GM21367 (cell line): ENCODE measurements at regions not wholly inside any gene's neighbourhood (a gene's known extent, or its start where the extent isn't known, plus 50 kb on each side); places are given as distances from the start of the nearest gene placed in this dataset.
"Not testable (repeated sequence)": the region's sequence is repeated elsewhere in the genome, so short reads cannot be mapped to it uniquely, and the experiment has no call there.

Source experiments
- ATAC-seq: cut with Tn5 transposase; IDR thresholded peaks from one replicate; pipeline ENCODE4 v1.9.1; 2021; ENCODE audit not compliant: unreplicated experiment

- no peak for ATAC-seq
Observed at GRCh38 chr1:98294127-98294526, 367.4 kb upstream of the SNX7 start.

GRCh38 chr1:98292994-98293393, 368.5 kb upstream of the SNX7 start:
- no peak for ATAC-seq

GRCh38 chr1:98289311-98289710, 368.5 kb upstream of the DPYD start:
- no peak for ATAC-seq

GRCh38 chr1:98288494-98288893, 367.7 kb upstream of the DPYD start:
- no peak for ATAC-seq

- ATAC-seq: no peak
Observed at GRCh38 chr1:98287626-98288025, 366.8 kb upstream of the DPYD start.

- no peak for ATAC-seq
Observed at GRCh38 chr1:98286656-98287055, 365.8 kb upstream of the DPYD start.

- ATAC-seq: not testable (repeated sequence)
Observed at GRCh38 chr1:98285286-98285685, 364.5 kb upstream of the DPYD start.

GRCh38 chr1:98280049-98280448, 359.2 kb upstream of the DPYD start:
- ATAC-seq: no peak

GRCh38 chr1:98278055-98278454, 357.2 kb upstream of the DPYD start:
- ATAC-seq: no peak

GRCh38 chr1:98277118-98277517, 356.3 kb upstream of the DPYD start:
- ATAC-seq: no peak

GRCh38 chr1:98276514-98276913, 355.7 kb upstream of the DPYD start:
- no peak for ATAC-seq

GRCh38 chr1:98268316-98268715, 347.5 kb upstream of the DPYD start:
- ATAC-seq: no peak

GRCh38 chr1:98267423-98267822, 346.6 kb upstream of the DPYD start:
- no peak for ATAC-seq

GRCh38 chr1:98264727-98265126, 343.9 kb upstream of the DPYD start:
- no peak for ATAC-seq

GRCh38 chr1:98260839-98261238, 340.0 kb upstream of the DPYD start:
- no peak for ATAC-seq

GRCh38 chr1:98260412-98260811, 339.6 kb upstream of the DPYD start:
- ATAC-seq: no peak

GRCh38 chr1:98256700-98257099, 335.9 kb upstream of the DPYD start:
- ATAC-seq: no peak

GRCh38 chr1:98253145-98253544, 332.3 kb upstream of the DPYD start:
- ATAC-seq: no peak

- ATAC-seq: no peak
Observed at GRCh38 chr1:98251497-98251896, 330.7 kb upstream of the DPYD start.

- ATAC-seq: no peak
Observed at GRCh38 chr1:98232678-98233077, 311.8 kb upstream of the DPYD start.

GRCh38 chr1:98222706-98223105, 301.9 kb upstream of the DPYD start:
- no peak for ATAC-seq

GRCh38 chr1:98221923-98222322, 301.1 kb upstream of the DPYD start:
- no peak for ATAC-seq

GRCh38 chr1:98217601-98218000, 296.8 kb upstream of the DPYD start:
- ATAC-seq: no peak

- no peak for ATAC-seq
Observed at GRCh38 chr1:98216304-98216703, 295.5 kb upstream of the DPYD start.
